BLaER1 treated with 17β-estradiol and CSF1 and Interleukin-3, amounts not matched to agents 10 nM and 100 nM (cell line): ENCODE measurements at regions not wholly inside any gene's neighbourhood (a gene's known extent, or its start where the extent isn't known, plus 50 kb on each side); places are given as distances from the start of the nearest gene placed in this dataset.

Source experiments
- H3K27ac ChIP-seq, 11 experiments: shearing (Covaris generic); formaldehyde crosslinking; 2 replicates each; pipeline ENCODE4 v1.8.1; 2022
- H3K27me3 ChIP-seq, 11 experiments: shearing (Covaris generic); formaldehyde crosslinking; 2 replicates each; pipeline ENCODE4 v1.8.1; 2022
- H3K36me3 ChIP-seq, 11 experiments: shearing (Covaris generic); formaldehyde crosslinking; 2 replicates each; pipeline ENCODE4 v1.8.1; 2022
- H3K4me1 ChIP-seq, 10 experiments: shearing (Covaris generic); formaldehyde crosslinking; 2 replicates each; pipeline ENCODE4 v1.8.1; 2022
- H3K4me2 ChIP-seq, 11 experiments: shearing (Covaris generic); formaldehyde crosslinking; 2 replicates each; pipeline ENCODE4 v1.8.1; 2022
- H3K4me3 ChIP-seq, 10 experiments: shearing (Covaris generic); formaldehyde crosslinking; 2 replicates each; pipeline ENCODE4 v1.8.1; 2022
- H3K9ac ChIP-seq, 11 experiments: shearing (Covaris generic); formaldehyde crosslinking; 2 replicates each; pipeline ENCODE4 v1.8.1; 2022
- H3K9me3 ChIP-seq, 11 experiments: shearing (Covaris generic); formaldehyde crosslinking; replicated peaks in 1 of 11; 2 replicates each; pipeline ENCODE4 v1.8.1; 2022
- H4K20me1 ChIP-seq, 11 experiments: shearing (Covaris generic); formaldehyde crosslinking; 2 replicates each; pipeline ENCODE4 v1.8.1; 2022
- Cebpa-rat ChIP-seq, 11 experiments: shearing (Covaris generic); IDR thresholded peaks; 2 replicates each; pipeline ENCODE4 v1.8.1; 2022

DNA sequence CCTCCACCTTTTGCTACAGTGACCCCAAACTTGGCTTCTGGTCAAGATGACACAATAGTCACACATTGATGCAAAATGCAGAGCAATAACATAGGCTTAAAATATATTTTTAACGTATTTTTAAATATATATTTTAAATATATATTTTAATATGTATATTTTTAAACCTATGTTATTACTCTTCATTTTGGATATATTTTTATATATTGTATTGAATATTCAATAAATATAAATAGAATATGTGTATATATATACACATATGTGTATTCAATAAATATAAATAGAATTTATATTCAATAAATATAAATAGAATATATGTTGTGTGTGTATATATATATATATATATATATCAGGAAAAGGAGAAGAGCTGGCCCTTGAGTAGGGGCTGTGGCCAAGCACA lies 115.6 kb downstream of the POU4F1 start:
- no peaks in the 10 kb centered on the region for H3K4me1 ChIP-seq
- H3K27me3 ChIP-seq = no peaks in the 10 kb centered on the region
- H3K4me3 ChIP-seq = no peak overlapping the region
- no peak for TF ChIP-seq Cebpa-rat (IDR thresholded peaks at IDR 0.05)
- no peak overlapping the region for H3K27ac ChIP-seq
- no peaks in the 10 kb centered on the region for H3K36me3 ChIP-seq
- H3K4me2 ChIP-seq = no peak overlapping the region
- no peaks in the 10 kb centered on the region for H4K20me1 ChIP-seq
- peaks cover 10 to 32% (median 22%) of the 10 kb centered on the region in 11 experiments for H3K9me3 ChIP-seq
- H3K9ac ChIP-seq = no peak overlapping the region

DNA sequence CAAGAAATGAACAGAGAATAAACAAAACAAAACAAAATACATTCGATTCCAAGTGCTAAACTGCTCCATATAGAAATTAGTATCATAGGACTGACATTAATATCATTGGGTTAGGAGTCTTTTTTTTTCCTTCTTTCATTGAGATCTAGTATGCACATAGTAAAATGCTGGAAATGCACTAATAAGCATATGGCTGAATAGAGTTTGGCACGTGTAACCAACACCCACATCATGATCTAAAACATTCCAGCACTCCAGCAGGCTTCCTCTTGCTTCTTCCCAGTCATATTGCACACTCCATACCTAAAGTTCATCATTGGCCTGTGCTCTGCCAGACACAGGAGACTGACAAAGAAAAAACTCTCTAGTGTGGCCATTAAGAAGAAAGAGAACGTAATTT lies 117.5 kb downstream of the POU4F1 start:
- no peak overlapping the region for H3K9ac ChIP-seq
- no peaks in the 10 kb centered on the region for H3K4me1 ChIP-seq
- no peak overlapping the region for H3K27ac ChIP-seq
- H3K27me3 ChIP-seq = no peaks in the 10 kb centered on the region
- H4K20me1 ChIP-seq = no peaks in the 10 kb centered on the region
- H3K36me3 ChIP-seq = no peaks in the 10 kb centered on the region
- peaks cover 0 to 13% (median 7%) of the 10 kb centered on the region in 11 experiments; a peak in 17 of 22 replicates for H3K9me3 ChIP-seq
- no peak for TF ChIP-seq Cebpa-rat (IDR thresholded peaks at IDR 0.05)
- no peak overlapping the region for H3K4me3 ChIP-seq
- no peak overlapping the region for H3K4me2 ChIP-seq

DNA sequence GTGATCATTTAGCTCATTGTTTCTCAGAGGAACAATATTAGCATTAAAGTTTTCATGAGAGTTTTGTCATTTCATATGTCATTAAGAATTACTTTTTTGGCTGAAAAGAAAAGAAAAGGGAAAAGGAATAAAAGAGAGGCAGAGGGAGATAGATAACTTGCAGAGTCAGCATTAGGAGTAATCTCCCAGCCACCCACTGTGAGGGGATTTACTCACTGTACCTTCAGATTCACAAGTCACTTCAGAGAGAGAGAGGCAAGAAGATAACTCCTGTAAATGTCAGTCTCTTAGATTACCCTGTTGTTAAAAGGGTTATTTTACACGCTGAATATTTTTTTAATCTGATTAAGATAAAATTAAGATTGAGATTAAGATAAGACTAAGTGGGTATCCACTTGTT lies 125.2 kb downstream of the POU4F1 start:
- Histone ChIP-seq H3K27me3 (no peaks in the 10 kb centered on the region), H3K9me3 (no peaks in the 10 kb centered on the region), H3K4me3 (no peak overlapping the region), H3K4me2 (no peak overlapping the region), H3K9ac (no peak overlapping the region), H4K20me1 (no peaks in the 10 kb centered on the region), H3K36me3 (no peaks in the 10 kb centered on the region), H3K27ac (no peak overlapping the region), H3K4me1 (no peaks in the 10 kb centered on the region)
- no peak for TF ChIP-seq Cebpa-rat (IDR thresholded peaks at IDR 0.05)

DNA sequence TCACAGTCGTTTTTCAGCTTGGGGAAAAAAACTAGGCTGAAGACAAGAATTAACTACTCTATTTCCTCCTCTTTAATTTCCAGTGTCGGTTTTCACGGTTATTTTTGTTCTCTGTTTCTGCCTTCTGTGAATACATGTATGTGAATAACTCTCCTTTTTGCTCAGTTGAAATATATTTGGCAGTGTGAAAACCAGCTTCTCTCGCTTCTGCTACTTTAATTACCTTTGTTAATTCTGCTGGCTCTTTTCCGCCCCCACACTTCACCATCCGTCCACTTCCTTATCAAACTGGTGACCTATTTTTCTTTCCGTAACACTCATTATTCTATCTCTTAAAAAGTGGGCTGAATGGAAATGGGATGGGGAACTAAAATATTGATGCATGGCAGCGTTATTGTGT lies 126.4 kb downstream of the POU4F1 start:
- Histone ChIP-seq H3K36me3 (no peaks in the 10 kb centered on the region), H3K9ac (no peak overlapping the region), H3K4me3 (no peak overlapping the region), H4K20me1 (no peaks in the 10 kb centered on the region), H3K4me2 (no peak overlapping the region), H3K27me3 (no peaks in the 10 kb centered on the region), H3K9me3 (no peaks in the 10 kb centered on the region), H3K4me1 (peaks cover 0 to 5% (median 0%) of the 10 kb centered on the region in 10 experiments; a peak in 3 of 20 replicates), H3K27ac (no peak overlapping the region)
- no peak for TF ChIP-seq Cebpa-rat (IDR thresholded peaks at IDR 0.05)

DNA sequence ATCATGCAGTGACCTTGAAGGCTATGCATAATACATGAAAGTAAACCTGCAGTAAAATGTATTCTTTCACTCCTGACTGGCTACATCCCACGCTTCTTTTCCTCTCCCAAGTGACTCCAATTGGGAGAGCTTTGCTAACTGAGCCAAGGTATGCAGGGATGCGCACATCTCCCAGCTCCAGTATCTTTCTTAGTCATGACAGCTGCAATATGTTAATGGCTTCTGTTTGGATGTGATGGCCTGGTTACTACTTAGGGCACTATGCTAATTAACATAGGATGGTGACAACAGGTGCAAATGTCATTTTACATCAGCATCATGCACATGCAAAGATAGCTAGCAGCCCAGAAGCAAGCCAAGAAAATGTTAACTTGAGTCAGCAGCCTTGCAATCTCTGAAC lies 134.7 kb downstream of the POU4F1 start:
- H3K4me2 ChIP-seq = no peak overlapping the region
- no peak for TF ChIP-seq Cebpa-rat (IDR thresholded peaks at IDR 0.05)
- no peak overlapping the region for H3K27ac ChIP-seq
- no peaks in the 10 kb centered on the region for H3K36me3 ChIP-seq
- peaks cover 0 to 9% (median 0%) of the 10 kb centered on the region in 10 experiments; a peak in 3 of 20 replicates for H3K4me1 ChIP-seq
- no peaks in the 10 kb centered on the region for H3K27me3 ChIP-seq
- no peaks in the 10 kb centered on the region for H3K9me3 ChIP-seq
- H3K4me3 ChIP-seq = no peak overlapping the region
- H3K9ac ChIP-seq = no peak overlapping the region
- H4K20me1 ChIP-seq = no peaks in the 10 kb centered on the region

DNA sequence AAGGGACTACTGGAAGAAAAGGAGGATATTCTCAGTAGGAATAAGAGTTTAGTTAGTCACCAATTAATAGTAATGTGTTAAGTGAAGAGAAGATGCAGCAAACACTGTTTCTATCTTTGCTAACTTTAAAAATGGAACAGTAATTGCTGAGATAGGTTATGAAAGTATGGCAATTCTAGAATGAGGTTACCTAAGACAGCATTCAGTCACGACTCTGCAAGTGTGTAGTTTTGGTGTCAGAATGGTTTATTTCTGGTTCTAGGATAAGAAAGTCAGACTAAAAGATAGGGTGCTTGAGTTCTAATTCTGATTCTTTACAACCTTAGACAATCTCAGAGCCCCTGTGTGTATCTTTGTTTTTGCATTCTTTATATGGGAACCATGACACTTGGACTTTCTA lies 138.1 kb downstream of the POU4F1 start:
- Histone ChIP-seq H3K4me2 (no peak overlapping the region), H3K9me3 (no peaks in the 10 kb centered on the region), H3K4me3 (no peak overlapping the region), H3K9ac (no peak overlapping the region), H4K20me1 (no peaks in the 10 kb centered on the region), H3K27ac (no peak overlapping the region), H3K27me3 (no peaks in the 10 kb centered on the region), H3K4me1 (no peaks in the 10 kb centered on the region), H3K36me3 (no peaks in the 10 kb centered on the region)
- no peak for TF ChIP-seq Cebpa-rat (IDR thresholded peaks at IDR 0.05)

DNA sequence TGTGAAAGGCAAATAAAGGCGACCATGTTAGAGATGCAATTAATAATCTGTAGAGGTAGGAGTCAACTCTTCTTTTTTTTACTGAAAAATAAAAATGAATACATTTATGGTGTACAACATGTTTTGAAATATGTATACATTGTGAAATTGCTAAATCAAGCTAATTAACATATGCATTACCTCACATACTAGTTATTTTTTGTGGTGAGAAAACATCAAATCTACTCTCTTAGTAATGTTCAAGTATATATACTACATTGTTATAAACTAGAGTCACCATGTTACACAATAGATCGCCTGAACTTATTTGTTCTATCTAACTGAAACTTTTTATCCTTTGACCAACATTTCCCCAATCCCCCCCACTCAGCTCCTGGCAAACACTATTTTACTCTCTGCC lies 143.2 kb downstream of the POU4F1 start:
- H4K20me1 ChIP-seq = no peaks in the 10 kb centered on the region
- H3K9me3 ChIP-seq = no peaks in the 10 kb centered on the region
- no peak overlapping the region for H3K4me2 ChIP-seq
- TF ChIP-seq Cebpa-rat (IDR thresholded peaks at IDR 0.05) = no peak
- no peak overlapping the region for H3K4me3 ChIP-seq
- H3K9ac ChIP-seq = no peak overlapping the region
- no peaks in the 10 kb centered on the region for H3K27me3 ChIP-seq
- no peaks in the 10 kb centered on the region for H3K36me3 ChIP-seq
- no peak overlapping the region for H3K27ac ChIP-seq
- no peaks in the 10 kb centered on the region for H3K4me1 ChIP-seq

DNA sequence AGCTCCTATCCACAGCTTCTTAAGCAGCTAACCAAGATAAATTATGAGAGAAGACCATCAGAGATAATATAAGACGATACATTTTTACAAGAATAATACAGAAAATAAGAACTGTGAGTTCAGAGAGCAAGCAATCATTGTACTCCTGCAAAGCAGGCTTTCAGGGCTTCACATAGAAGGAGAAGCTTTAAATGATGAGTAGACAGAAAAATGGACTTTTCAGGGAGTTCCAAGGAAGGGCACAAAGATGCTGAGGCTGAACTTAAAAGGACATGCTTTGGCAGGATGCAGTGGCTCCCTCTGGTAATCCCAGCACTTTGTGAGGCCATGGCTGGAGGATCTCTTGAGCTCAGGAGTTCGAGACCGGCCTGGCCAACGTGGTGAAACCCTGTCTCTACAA lies 159.5 kb downstream of the POU4F1 start:
- H4K20me1 ChIP-seq = no peaks in the 10 kb centered on the region
- no peak for TF ChIP-seq Cebpa-rat (IDR thresholded peaks at IDR 0.05)
- H3K9me3 ChIP-seq = no peaks in the 10 kb centered on the region
- no peaks in the 10 kb centered on the region for H3K36me3 ChIP-seq
- no peak overlapping the region for H3K4me3 ChIP-seq
- H3K9ac ChIP-seq = no peak overlapping the region
- no peaks in the 10 kb centered on the region for H3K27me3 ChIP-seq
- no peak overlapping the region for H3K27ac ChIP-seq
- 0 out of 20 replicates have a peak, but pooled peaks cover 0 to 6% (median 0%) of the 10 kb centered on the region in 10 experiments for H3K4me1 ChIP-seq
- no peak overlapping the region for H3K4me2 ChIP-seq

DNA sequence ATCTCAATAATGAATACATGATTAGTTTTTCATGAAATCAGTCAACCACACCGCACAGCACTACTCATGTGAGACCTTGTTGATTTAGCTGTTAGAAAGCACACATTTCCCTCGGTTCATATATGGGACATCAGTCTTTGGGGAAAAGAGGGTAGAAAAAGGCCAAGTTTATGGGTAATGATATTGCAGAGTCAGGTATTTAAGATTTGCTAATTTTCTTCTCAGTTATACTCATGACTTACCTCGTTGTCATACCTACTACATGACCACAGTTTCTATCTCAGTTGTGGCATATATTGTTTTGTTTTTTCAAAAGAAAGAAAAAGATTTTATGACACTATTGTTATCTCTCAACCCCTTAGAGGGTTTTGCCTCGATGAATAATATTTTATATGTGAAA lies 165.6 kb downstream of the POU4F1 start:
- H3K36me3 ChIP-seq = no peaks in the 10 kb centered on the region
- no peak for TF ChIP-seq Cebpa-rat (IDR thresholded peaks at IDR 0.05)
- H3K9ac ChIP-seq = no peak overlapping the region
- no peak overlapping the region for H3K4me2 ChIP-seq
- H3K4me1 ChIP-seq = 0 out of 20 replicates have a peak, but pooled peaks cover 0 to 6% (median 0%) of the 10 kb centered on the region in 10 experiments
- no peak overlapping the region for H3K27ac ChIP-seq
- no peak overlapping the region for H3K4me3 ChIP-seq
- H3K9me3 ChIP-seq = no peaks in the 10 kb centered on the region
- no peaks in the 10 kb centered on the region for H4K20me1 ChIP-seq
- no peaks in the 10 kb centered on the region for H3K27me3 ChIP-seq

DNA sequence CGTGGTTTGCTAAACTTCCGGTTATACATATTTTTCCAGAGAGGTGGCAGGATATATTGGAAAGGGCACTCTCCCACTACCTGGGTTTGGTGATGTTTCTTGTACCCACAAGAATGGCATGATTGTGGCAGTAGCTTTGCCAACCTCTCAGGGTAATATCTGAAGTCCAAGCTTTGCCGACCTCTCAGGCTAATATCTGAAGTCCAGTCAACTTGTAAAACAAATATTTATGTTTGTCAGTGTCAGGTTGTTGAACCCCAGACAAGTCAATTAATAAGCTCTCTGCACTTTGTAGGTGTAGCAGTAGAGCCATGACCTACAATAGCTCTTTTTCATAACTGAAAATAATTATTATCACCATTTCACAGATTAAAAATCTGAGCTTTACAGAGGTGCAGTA lies 167.0 kb downstream of the POU4F1 start:
- Histone ChIP-seq H3K27ac (no peak overlapping the region), H3K9me3 (no peaks in the 10 kb centered on the region), H3K27me3 (no peaks in the 10 kb centered on the region), H3K4me1 (0 out of 20 replicates have a peak, but pooled peaks cover 0 to 6% (median 0%) of the 10 kb centered on the region in 10 experiments), H3K9ac (no peak overlapping the region), H3K4me3 (no peak overlapping the region), H4K20me1 (no peaks in the 10 kb centered on the region), H3K4me2 (no peak overlapping the region), H3K36me3 (no peaks in the 10 kb centered on the region)
- TF ChIP-seq Cebpa-rat (IDR thresholded peaks at IDR 0.05) = no peak
